ENCODE measurements at regions not wholly inside any gene's neighbourhood (a gene's known extent, or its start where the extent isn't known, plus 50 kb on each side); places are given as distances from the start of the nearest gene placed in this dataset.
A peak's percentile ranks its signal among the peaks of the same experiment; 100 is the strongest.

GRCh38 chr5:15420201-15420600, 79.8 kb upstream of the FBXL7 start:
- no peaks in the 10 kb centered on the region for H3K9me3 ChIP-seq (ENCODE audit: control insufficient read depth, insufficient read depth, low read length)
- H3K27me3 ChIP-seq (ENCODE audit: control insufficient read depth, insufficient read depth, low read length) = no peaks in the 10 kb centered on the region
- no peaks in the 10 kb centered on the region for H3K36me3 ChIP-seq (ENCODE audit: control insufficient read depth, insufficient read depth, low read length)
- H3K9ac ChIP-seq (ENCODE audit: low read depth, low read length) = no peak overlapping the region
- H3K4me3 ChIP-seq (ENCODE audit: low read depth, low read length) = no peak overlapping the region
- H3K4me1 ChIP-seq (ENCODE audit: control insufficient read depth, insufficient read depth, low read length) = no peaks in the 10 kb centered on the region

- Histone ChIP-seq H3K4me1 (ENCODE audit: control insufficient read depth, insufficient read depth, low read length) (no peaks in the 10 kb centered on the region), H3K9me3 (ENCODE audit: control insufficient read depth, insufficient read depth, low read length) (no peaks in the 10 kb centered on the region), H3K9ac (ENCODE audit: low read depth, low read length) (no peak overlapping the region), H3K36me3 (ENCODE audit: control insufficient read depth, insufficient read depth, low read length) (no peaks in the 10 kb centered on the region), H3K4me3 (ENCODE audit: low read depth, low read length) (no peak overlapping the region), H3K27me3 (ENCODE audit: control insufficient read depth, insufficient read depth, low read length) (no peaks in the 10 kb centered on the region)
These were observed 82.8 kb upstream of the FBXL7 start for GRCh38 chr5:15417156-15417555.

GRCh38 chr5:15406478-15406877, 93.5 kb upstream of the FBXL7 start:
- Histone ChIP-seq H3K27me3 (ENCODE audit: control insufficient read depth, insufficient read depth, low read length) (no peaks in the 10 kb centered on the region), H3K9me3 (ENCODE audit: control insufficient read depth, insufficient read depth, low read length) (no peaks in the 10 kb centered on the region), H3K4me3 (ENCODE audit: low read depth, low read length) (no peak overlapping the region), H3K36me3 (ENCODE audit: control insufficient read depth, insufficient read depth, low read length) (no peaks in the 10 kb centered on the region), H3K9ac (ENCODE audit: low read depth, low read length) (no peak overlapping the region), H3K4me1 (ENCODE audit: control insufficient read depth, insufficient read depth, low read length) (no peaks in the 10 kb centered on the region)

- Histone ChIP-seq H3K9me3 (ENCODE audit: control insufficient read depth, insufficient read depth, low read length) (peaks cover 3% of the 10 kb centered on the region), H3K9ac (ENCODE audit: low read depth, low read length) (no peak overlapping the region), H3K36me3 (ENCODE audit: control insufficient read depth, insufficient read depth, low read length) (no peaks in the 10 kb centered on the region), H3K4me1 (ENCODE audit: control insufficient read depth, insufficient read depth, low read length) (no peaks in the 10 kb centered on the region), H3K27me3 (ENCODE audit: control insufficient read depth, insufficient read depth, low read length) (no peaks in the 10 kb centered on the region), H3K4me3 (ENCODE audit: low read depth, low read length) (no peak overlapping the region)
These were observed 106.8 kb upstream of the FBXL7 start for GRCh38 chr5:15393146-15393545.

DNA sequence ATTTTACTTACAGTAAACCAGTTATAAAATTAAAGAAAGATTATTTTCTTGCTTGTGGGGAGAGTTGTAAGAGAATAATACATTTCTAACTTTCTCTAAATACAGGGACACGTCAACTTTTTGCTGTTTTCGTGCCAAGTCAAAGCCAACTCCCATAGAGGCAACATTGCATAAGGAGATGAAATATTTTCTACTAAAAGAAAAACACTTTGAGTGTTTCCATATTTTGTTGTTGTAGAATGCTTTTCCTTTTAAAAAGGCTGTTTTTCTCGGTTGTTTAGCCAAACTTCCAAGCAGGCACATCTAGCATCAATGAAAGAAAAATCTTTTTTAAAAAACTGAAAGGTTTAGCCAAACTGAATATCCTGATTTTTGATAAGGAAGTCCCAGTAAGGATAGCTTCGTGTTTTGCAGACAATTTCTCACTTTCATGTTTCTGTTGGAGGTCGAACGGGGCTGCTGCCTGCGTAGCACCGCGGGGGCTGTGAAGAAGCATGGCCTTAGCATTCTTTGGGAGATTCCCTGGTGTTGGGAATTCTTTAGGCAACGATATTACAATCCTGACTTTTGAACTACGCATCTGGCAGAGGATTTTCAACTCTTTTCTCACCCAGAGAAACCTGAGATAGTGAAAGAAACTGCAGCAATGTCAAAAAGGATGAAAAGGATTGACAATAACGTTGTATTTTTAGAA, 108.1 kb upstream of the FBXL7 start:
- Histone ChIP-seq H3K36me3 (ENCODE audit: control insufficient read depth, insufficient read depth, low read length) (no peaks in the 10 kb centered on the region), H3K27me3 (ENCODE audit: control insufficient read depth, insufficient read depth, low read length) (no peaks in the 10 kb centered on the region), H3K4me3 (ENCODE audit: low read depth, low read length) (no peak overlapping the region), H3K4me1 (ENCODE audit: control insufficient read depth, insufficient read depth, low read length) (no peaks in the 10 kb centered on the region), H3K9me3 (ENCODE audit: control insufficient read depth, insufficient read depth, low read length) (peaks cover 3% of the 10 kb centered on the region), H3K9ac (ENCODE audit: low read depth, low read length) (no peak overlapping the region)

GRCh38 chr5:15388866-15389265, 111.1 kb upstream of the FBXL7 start:
- H3K27me3 ChIP-seq (ENCODE audit: control insufficient read depth, insufficient read depth, low read length) = no peaks in the 10 kb centered on the region
- H3K9ac ChIP-seq (ENCODE audit: low read depth, low read length) = no peak overlapping the region
- H3K9me3 ChIP-seq (ENCODE audit: control insufficient read depth, insufficient read depth, low read length) = no peaks in the 10 kb centered on the region
- H3K4me3 ChIP-seq (ENCODE audit: low read depth, low read length) = no peak overlapping the region
- H3K4me1 ChIP-seq (ENCODE audit: control insufficient read depth, insufficient read depth, low read length) = no peaks in the 10 kb centered on the region
- H3K36me3 ChIP-seq (ENCODE audit: control insufficient read depth, insufficient read depth, low read length) = no peaks in the 10 kb centered on the region

GRCh38 chr5:15387931-15388524, 112.0 kb upstream of the FBXL7 start:
- H3K9me3 ChIP-seq (ENCODE audit: control insufficient read depth, insufficient read depth, low read length) = no peaks in the 10 kb centered on the region
- no peak overlapping the region for H3K9ac ChIP-seq (ENCODE audit: low read depth, low read length)
- H3K36me3 ChIP-seq (ENCODE audit: control insufficient read depth, insufficient read depth, low read length) = no peaks in the 10 kb centered on the region

DNA sequence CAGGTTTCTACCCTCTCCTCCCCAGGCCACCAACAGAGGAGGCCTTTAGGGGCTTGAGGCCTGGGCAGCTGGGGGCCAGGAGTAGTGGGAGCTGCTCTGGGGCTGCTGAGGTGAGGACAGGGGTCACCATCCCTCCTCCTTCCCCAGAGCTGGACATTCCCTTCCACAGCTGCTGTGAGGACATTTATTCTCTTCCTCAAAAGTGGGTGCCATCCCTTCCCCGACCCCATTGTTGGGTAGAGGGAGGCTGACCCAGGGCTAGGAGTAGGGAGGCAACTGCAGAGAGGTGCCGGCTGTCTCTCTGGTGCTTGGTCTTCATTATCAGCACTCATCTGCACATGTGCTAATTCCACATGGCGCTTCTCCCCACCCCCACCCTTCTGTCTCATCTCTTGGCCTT, 113.9 kb upstream of the FBXL7 start:
- no peaks in the 10 kb centered on the region for H3K36me3 ChIP-seq (ENCODE audit: control insufficient read depth, insufficient read depth, low read length)
- no peak overlapping the region for H3K4me3 ChIP-seq (ENCODE audit: low read depth, low read length)
- H3K27me3 ChIP-seq (ENCODE audit: control insufficient read depth, insufficient read depth, low read length) = no peaks in the 10 kb centered on the region
- no peak overlapping the region for H3K9ac ChIP-seq (ENCODE audit: low read depth, low read length)
- H3K4me1 ChIP-seq (ENCODE audit: control insufficient read depth, insufficient read depth, low read length) = no peaks in the 10 kb centered on the region
- no peaks in the 10 kb centered on the region for H3K9me3 ChIP-seq (ENCODE audit: control insufficient read depth, insufficient read depth, low read length)

More at GRCh38 chr5:15387931-15388524, 112.0 kb upstream of the FBXL7 start:
- H3K4me1 ChIP-seq (ENCODE audit: control insufficient read depth, insufficient read depth, low read length) = no peaks in the 10 kb centered on the region
- no peaks in the 10 kb centered on the region for H3K27me3 ChIP-seq (ENCODE audit: control insufficient read depth, insufficient read depth, low read length)
- H3K4me3 ChIP-seq (ENCODE audit: low read depth, low read length) = no peak overlapping the region

GRCh38 chr5:15385553-15385952, 114.4 kb upstream of the FBXL7 start:
- H3K4me3 ChIP-seq (ENCODE audit: low read depth, low read length) = no peak overlapping the region
- H3K9me3 ChIP-seq (ENCODE audit: control insufficient read depth, insufficient read depth, low read length) = no peaks in the 10 kb centered on the region
- H3K9ac ChIP-seq (ENCODE audit: low read depth, low read length) = no peak overlapping the region
- no peaks in the 10 kb centered on the region for H3K27me3 ChIP-seq (ENCODE audit: control insufficient read depth, insufficient read depth, low read length)
- no peaks in the 10 kb centered on the region for H3K4me1 ChIP-seq (ENCODE audit: control insufficient read depth, insufficient read depth, low read length)
- H3K36me3 ChIP-seq (ENCODE audit: control insufficient read depth, insufficient read depth, low read length) = no peaks in the 10 kb centered on the region

DNA sequence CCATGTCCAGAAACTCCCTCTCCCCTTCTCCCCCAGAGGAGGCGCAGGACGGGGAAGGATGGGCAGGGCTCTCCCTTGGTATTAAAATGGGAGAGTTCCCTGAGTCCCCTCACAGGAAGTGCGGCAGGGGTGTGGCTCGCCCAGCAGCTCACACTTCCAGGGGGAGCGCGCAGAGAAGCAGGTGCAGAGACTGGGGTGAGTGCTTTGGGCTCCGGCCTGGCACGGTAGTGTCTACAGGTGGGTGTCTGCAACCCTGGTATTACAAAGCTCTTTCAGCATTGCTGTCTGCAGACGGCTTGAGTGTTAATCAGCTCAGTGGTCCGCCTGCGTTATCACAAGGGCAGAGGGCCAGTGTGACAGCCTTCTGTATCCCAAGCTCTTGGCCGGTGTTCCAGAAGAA, 114.9 kb upstream of the FBXL7 start:
- Histone ChIP-seq H3K9me3 (ENCODE audit: control insufficient read depth, insufficient read depth, low read length) (no peaks in the 10 kb centered on the region), H3K36me3 (ENCODE audit: control insufficient read depth, insufficient read depth, low read length) (no peaks in the 10 kb centered on the region), H3K4me1 (ENCODE audit: control insufficient read depth, insufficient read depth, low read length) (no peaks in the 10 kb centered on the region), H3K9ac (ENCODE audit: low read depth, low read length) (no peak overlapping the region), H3K27me3 (ENCODE audit: control insufficient read depth, insufficient read depth, low read length) (no peaks in the 10 kb centered on the region), H3K4me3 (ENCODE audit: low read depth, low read length) (no peak overlapping the region)

GRCh38 chr5:15384581-15384980, 115.4 kb upstream of the FBXL7 start:
- Histone ChIP-seq H3K36me3 (ENCODE audit: control insufficient read depth, insufficient read depth, low read length) (no peaks in the 10 kb centered on the region), H3K27me3 (ENCODE audit: control insufficient read depth, insufficient read depth, low read length) (no peaks in the 10 kb centered on the region), H3K9me3 (ENCODE audit: control insufficient read depth, insufficient read depth, low read length) (no peaks in the 10 kb centered on the region), H3K4me1 (ENCODE audit: control insufficient read depth, insufficient read depth, low read length) (no peaks in the 10 kb centered on the region), H3K4me3 (ENCODE audit: low read depth, low read length) (peak overlapping the region; percentile 8), H3K9ac (ENCODE audit: low read depth, low read length) (no peak overlapping the region)

DNA sequence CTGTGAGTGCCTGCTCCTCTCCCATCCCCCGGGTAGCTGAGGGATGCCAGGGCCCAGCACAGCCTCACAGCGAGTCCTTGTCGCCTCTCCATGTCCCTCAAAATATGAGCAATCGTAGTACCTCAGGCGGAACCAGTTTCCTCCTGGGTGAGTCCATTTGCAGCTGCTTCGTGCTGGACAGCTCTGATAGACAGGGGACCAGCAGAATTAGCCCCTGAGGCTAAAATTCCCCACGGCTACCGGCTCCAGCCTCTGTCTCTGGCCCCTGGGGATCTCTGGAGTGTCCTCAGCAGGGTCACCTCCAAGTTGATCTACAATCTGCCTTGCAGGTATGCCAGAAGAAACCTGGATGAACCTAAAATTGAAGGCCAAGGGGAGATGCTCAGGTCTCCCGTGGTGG, 115.8 kb upstream of the FBXL7 start:
- no peaks in the 10 kb centered on the region for H3K4me1 ChIP-seq (ENCODE audit: control insufficient read depth, insufficient read depth, low read length)
- no peak overlapping the region for H3K9ac ChIP-seq (ENCODE audit: low read depth, low read length)
- no peaks in the 10 kb centered on the region for H3K36me3 ChIP-seq (ENCODE audit: control insufficient read depth, insufficient read depth, low read length)
- no peaks in the 10 kb centered on the region for H3K9me3 ChIP-seq (ENCODE audit: control insufficient read depth, insufficient read depth, low read length)
- H3K27me3 ChIP-seq (ENCODE audit: control insufficient read depth, insufficient read depth, low read length) = no peaks in the 10 kb centered on the region
- no peak overlapping the region for H3K4me3 ChIP-seq (ENCODE audit: low read depth, low read length)

All from iPS-15b (cell line).